Testis (tissue), 2 donors: ENCODE measurements at regions not wholly inside any gene's neighbourhood (a gene's known extent, or its start where the extent isn't known, plus 50 kb on each side); places are given as distances from the start of the nearest gene placed in this dataset.

Experiments used
- DNase-seq: peaks from one replicate; pipeline ENCODE4 v3.0.0-alpha.2; 2019
- H3K27ac ChIP-seq, 2 donors: fragments of 200-600 bp; sonication (generic); one replicate each; pipeline ENCODE4 v1.5.1; 2019
- H3K27me3 ChIP-seq: fragments of 200-600 bp; sonication (generic); one replicate; pipeline ENCODE4 v1.5.1; 2019
- H3K36me3 ChIP-seq: fragments of 200-600 bp; sonication (generic); one replicate; pipeline ENCODE4 v1.5.1; 2017; ENCODE audit warnings: low read depth; ENCODE audit errors: missing control alignments
- H3K4me1 ChIP-seq: fragments of 200-600 bp; sonication (generic); one replicate; pipeline ENCODE4 v1.5.1; 2019
- H3K4me3 ChIP-seq, 2 donors: fragments of 200-600 bp; sonication (generic); one replicate each; pipeline ENCODE4 v1.5.1; 2017 to 2019
- H3K9me3 ChIP-seq: fragments of 200-600 bp; sonication (generic); one replicate; pipeline ENCODE4 v1.5.1; 2017
- POLR2A ChIP-seq: fragments of 450-650 bp; IDR thresholded peaks from one replicate; pipeline ENCODE4 v1.6.1; 2017; ENCODE audit warnings: antibody characterized with exemption, mild to moderate bottlenecking, moderate library complexity
- WGBS, 2 donors: methylation state at CpG; one replicate each; pipeline ENCODE4 v1.1.5; 2018; 5-methylcytosine and 5-hydroxymethylcytosine counted together
- intact Hi-C: fragments of 100-400 bp; cut with DNase I; formaldehyde crosslinking; loops from one replicate; pipeline ENCODE4 v1.15.1; 2023; ENCODE audit warnings: low total_unique reads
- TF ChIP-seq, protein P1 (sequence below), 3 experiments: fragments of 450-650 bp in 2 of 3; fragments of 200-600 bp in 1 of 3; sonication (generic) in 1 of 3; IDR thresholded peaks; one replicate each; pipeline ENCODE4 v1.5.1; 2016 to 2019; ENCODE audit warnings: antibody characterized with exemption in 3 of 3, mild to moderate bottlenecking in 2 of 3, moderate library complexity in 1 of 3

DNA sequence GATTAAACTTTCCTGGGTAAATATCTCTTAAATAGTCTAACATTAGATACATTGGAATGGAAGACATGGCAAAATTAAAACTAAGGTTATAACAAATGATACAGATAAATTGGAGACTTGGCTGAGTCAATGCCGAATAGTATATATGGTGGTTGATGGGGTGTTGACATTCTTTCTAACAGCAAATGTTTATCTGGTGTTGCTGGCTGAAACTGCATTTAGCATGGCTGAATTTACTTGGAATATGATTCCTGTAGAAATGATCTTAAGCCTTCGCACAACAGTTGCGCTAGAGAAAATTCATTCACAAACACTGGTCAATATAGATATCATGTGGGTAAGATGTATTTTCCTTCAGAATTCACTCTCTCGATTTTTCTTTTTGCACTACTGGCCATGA lies 646.0 kb upstream of the CXADR start:
- H3K4me3 ChIP-seq, result no peak overlapping the region
- intact Hi-C loops, result no loop called here
- H3K27ac ChIP-seq, result no peak overlapping the region
- 92 to 98% methylated on average over 4 of the region's 4 CpGs for WGBS, 2 donors
- no peaks in the 10 kb centered on the region for H3K27me3 ChIP-seq
- no peaks in the 10 kb centered on the region for H3K9me3 ChIP-seq
- TF ChIP-seq, protein P1, sequence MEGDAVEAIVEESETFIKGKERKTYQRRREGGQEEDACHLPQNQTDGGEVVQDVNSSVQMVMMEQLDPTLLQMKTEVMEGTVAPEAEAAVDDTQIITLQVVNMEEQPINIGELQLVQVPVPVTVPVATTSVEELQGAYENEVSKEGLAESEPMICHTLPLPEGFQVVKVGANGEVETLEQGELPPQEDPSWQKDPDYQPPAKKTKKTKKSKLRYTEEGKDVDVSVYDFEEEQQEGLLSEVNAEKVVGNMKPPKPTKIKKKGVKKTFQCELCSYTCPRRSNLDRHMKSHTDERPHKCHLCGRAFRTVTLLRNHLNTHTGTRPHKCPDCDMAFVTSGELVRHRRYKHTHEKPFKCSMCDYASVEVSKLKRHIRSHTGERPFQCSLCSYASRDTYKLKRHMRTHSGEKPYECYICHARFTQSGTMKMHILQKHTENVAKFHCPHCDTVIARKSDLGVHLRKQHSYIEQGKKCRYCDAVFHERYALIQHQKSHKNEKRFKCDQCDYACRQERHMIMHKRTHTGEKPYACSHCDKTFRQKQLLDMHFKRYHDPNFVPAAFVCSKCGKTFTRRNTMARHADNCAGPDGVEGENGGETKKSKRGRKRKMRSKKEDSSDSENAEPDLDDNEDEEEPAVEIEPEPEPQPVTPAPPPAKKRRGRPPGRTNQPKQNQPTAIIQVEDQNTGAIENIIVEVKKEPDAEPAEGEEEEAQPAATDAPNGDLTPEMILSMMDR (IDR thresholded peaks at IDR 0.05), result no peak
- TF ChIP-seq POLR2A, result no peak
- DNase-seq, result no peak
- no peaks in the 10 kb centered on the region for H3K4me1 ChIP-seq
- no peaks in the 10 kb centered on the region for H3K36me3 ChIP-seq

DNA sequence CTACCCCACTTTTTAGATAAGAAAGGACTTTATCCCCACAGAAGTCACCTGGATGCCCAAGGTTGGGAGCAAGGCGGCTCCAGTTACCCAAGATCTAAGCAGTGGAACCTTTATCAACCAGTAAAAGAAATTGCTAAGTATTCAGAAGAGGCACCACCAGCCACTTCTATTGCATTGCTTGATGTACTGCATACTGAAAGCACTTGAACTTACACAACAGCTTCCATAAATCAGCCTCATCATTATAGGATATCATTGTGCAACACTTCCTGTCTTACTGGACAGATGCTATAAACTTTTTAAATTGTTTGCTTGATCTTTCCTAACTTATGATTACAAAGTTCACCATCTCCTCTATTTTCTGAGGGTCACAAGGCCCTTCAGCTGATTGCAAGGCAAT lies 642.7 kb upstream of the CXADR start:
- intact Hi-C loops, result no loop called here
- Histone ChIP-seq H3K27ac (no peak overlapping the region), H3K27me3 (no peaks in the 10 kb centered on the region), H3K4me1 (no peaks in the 10 kb centered on the region), H3K9me3 (no peaks in the 10 kb centered on the region), H3K4me3 (no peak overlapping the region), H3K36me3 (no peaks in the 10 kb centered on the region)
- WGBS, 2 donors, result 96 to 100% methylated on average over 1 of the region's 1 CpG
- DNase-seq, result no peak
- TF ChIP-seq POLR2A, result no peak
- TF ChIP-seq, protein P1 (IDR thresholded peaks at IDR 0.05), result no peak

DNA sequence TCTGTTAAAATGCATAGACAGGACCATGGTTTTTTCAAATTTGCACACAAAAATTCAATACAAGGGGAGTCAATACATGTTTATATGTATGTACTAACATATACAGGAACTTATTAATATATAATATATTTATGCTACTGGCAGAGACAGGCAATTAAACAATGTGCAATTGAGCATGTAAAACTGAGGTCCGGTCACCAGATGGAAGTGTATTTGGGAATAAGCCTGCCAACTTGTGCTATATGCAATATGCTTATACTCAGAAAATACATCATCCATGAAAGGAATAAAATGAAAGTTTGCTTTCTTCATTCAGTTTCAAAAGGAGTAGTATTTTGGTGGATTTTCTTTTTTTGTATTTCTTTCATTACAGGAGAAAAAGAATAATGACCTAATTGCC lies 640.2 kb upstream of the CXADR start:
- Histone ChIP-seq H3K36me3 (no peaks in the 10 kb centered on the region), H3K4me1 (no peaks in the 10 kb centered on the region), H3K27ac (no peak overlapping the region), H3K4me3 (no peak overlapping the region), H3K9me3 (no peaks in the 10 kb centered on the region), H3K27me3 (no peaks in the 10 kb centered on the region)
- 94 to 100% methylated on average over 1 of the region's 1 CpG for WGBS, 2 donors
- no peak for DNase-seq
- TF ChIP-seq, protein P1 (IDR thresholded peaks at IDR 0.05), result no peak
- TF ChIP-seq POLR2A, result no peak
- intact Hi-C loops, result no loop called here

DNA sequence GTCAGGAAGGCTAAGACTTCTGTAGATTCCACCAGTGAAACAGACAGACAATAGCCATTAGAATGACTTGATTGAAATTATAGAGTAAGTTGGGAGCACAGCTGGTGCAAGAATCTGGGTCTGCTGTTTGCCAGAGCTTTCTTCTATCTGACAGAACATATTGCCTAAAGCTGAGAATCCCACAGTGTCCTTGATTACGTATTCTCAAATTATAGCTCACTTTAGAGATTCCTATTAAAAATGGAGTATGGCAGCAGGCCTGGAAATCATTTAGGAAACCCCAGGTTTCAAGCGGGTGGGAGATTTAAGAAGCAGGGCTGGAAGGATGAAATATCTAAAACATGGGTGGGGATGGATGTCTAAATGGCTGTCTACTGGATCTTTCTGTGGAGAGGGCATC lies 639.7 kb upstream of the CXADR start:
- whole genome bisulfite sequencing, 2 donors, result 89% methylated on average over 2 of the region's 2 CpGs
- intact Hi-C loops, result no loop called here
- H3K27me3 ChIP-seq, result no peaks in the 10 kb centered on the region
- TF ChIP-seq POLR2A, result no peak
- TF ChIP-seq, protein P1 (IDR thresholded peaks at IDR 0.05), result no peak
- H3K4me3 ChIP-seq, result no peak overlapping the region
- DNase-seq, result no peak
- no peak overlapping the region for H3K27ac ChIP-seq
- no peaks in the 10 kb centered on the region for H3K4me1 ChIP-seq
- no peaks in the 10 kb centered on the region for H3K9me3 ChIP-seq
- H3K36me3 ChIP-seq, result no peaks in the 10 kb centered on the region

DNA sequence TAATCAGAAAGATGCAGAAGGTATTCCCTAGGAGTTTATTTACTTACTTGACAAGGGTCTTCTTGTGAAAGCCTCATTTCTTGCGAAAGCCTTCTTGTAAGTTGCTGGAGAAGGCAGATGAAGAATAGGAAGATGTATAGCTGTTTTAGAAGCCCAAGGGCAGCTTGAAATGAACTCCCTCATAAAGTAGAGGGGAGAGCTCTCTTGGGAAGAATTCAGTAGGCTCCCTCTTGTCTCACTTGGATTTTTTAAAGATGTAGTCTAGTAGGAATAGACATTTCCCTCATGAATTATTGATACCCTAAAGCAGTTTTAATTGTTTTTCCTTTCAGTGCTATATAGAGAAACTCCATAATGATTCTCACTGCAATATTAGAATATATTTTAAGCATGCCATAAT lies 639.2 kb upstream of the CXADR start:
- Histone ChIP-seq H3K27me3 (no peaks in the 10 kb centered on the region), H3K4me1 (no peaks in the 10 kb centered on the region), H3K9me3 (no peaks in the 10 kb centered on the region), H3K4me3 (no peak overlapping the region), H3K27ac (no peak overlapping the region), H3K36me3 (no peaks in the 10 kb centered on the region)
- DNase-seq, result no peak
- intact Hi-C loops, result no loop called here
- 90 to 100% methylated on average over 1 of the region's 1 CpG for WGBS, 2 donors
- TF ChIP-seq POLR2A, result no peak
- TF ChIP-seq, protein P1 (IDR thresholded peaks at IDR 0.05), result no peak
